ENCODE measurements at regions not wholly inside any gene's neighbourhood (a gene's known extent, or its start where the extent isn't known, plus 50 kb on each side); places are given as distances from the start of the nearest gene placed in this dataset.

GRCh38 chr2:144230448-144231085 lies 289.4 kb downstream of the ZEB2 start (continued):
- no peak for TF ChIP-seq THAP12 (CRISPR knock-in tag; IDR thresholded peaks at IDR 0.05)
- no peak for TF ChIP-seq NR2F6 (CRISPR knock-in tag; IDR thresholded peaks at IDR 0.05)
- TF ChIP-seq SMARCB1 (IDR thresholded peaks at IDR 0.05; ENCODE audit: insufficient read length, low read depth) = peak; percentile 34
- no peak for TF ChIP-seq STAG1 (CRISPR knock-in tag; IDR thresholded peaks at IDR 0.05; ENCODE audit: borderline replicate concordance)
- TF ChIP-seq ETV5 (CRISPR knock-in tag; IDR thresholded peaks at IDR 0.05; ENCODE audit: low read depth) = no peak
- peak in 1 of 2 experiments; percentile 47; a peak in 1 of 4 replicates for TF ChIP-seq TBL1XR1 (IDR thresholded peaks at IDR 0.05; ENCODE audit: low read length in 2 of 2)
- no peak for TF ChIP-seq ELK1 (CRISPR knock-in tag; IDR thresholded peaks at IDR 0.05)
- TF ChIP-seq ZNF449 (CRISPR knock-in tag; IDR thresholded peaks at IDR 0.05) = 0 out of 2 replicates have a peak, but pooled peaks have one; percentile 6
- no peak for TF ChIP-seq OTX1 (CRISPR knock-in tag; IDR thresholded peaks at IDR 0.05)
- no peak for TF ChIP-seq HMBOX1 (IDR thresholded peaks at IDR 0.05)
- no peak for TF ChIP-seq CGGBP1 (CRISPR knock-in tag; IDR thresholded peaks at IDR 0.05)
- TF ChIP-seq BCOR (IDR thresholded peaks at IDR 0.05) = no peak
- 0 out of 2 replicates have a peak, but pooled peaks have one; percentile 12 for TF ChIP-seq CUX1 (CRISPR knock-in tag; IDR thresholded peaks at IDR 0.05)
- no peak for TF ChIP-seq NRF1 (conservative IDR thresholded peaks at IDR 0.05 in 1 of 2, IDR thresholded peaks at IDR 0.05 in 1 of 2)
- TF ChIP-seq YY1 (IDR thresholded peaks at IDR 0.05; ENCODE audit: borderline replicate concordance in 1 of 3, control insufficient read depth in 1 of 3, extremely low read depth in 1 of 3, insufficient read depth in 3 of 3, insufficient read length in 1 of 3, insufficient replicate concordance in 2 of 3, low read depth in 1 of 3, low read length in 2 of 3) = no peak
